ENCODE measurements at regions not wholly inside any gene's neighbourhood (a gene's known extent, or its start where the extent isn't known, plus 50 kb on each side); places are given as distances from the start of the nearest gene placed in this dataset.

DNA sequence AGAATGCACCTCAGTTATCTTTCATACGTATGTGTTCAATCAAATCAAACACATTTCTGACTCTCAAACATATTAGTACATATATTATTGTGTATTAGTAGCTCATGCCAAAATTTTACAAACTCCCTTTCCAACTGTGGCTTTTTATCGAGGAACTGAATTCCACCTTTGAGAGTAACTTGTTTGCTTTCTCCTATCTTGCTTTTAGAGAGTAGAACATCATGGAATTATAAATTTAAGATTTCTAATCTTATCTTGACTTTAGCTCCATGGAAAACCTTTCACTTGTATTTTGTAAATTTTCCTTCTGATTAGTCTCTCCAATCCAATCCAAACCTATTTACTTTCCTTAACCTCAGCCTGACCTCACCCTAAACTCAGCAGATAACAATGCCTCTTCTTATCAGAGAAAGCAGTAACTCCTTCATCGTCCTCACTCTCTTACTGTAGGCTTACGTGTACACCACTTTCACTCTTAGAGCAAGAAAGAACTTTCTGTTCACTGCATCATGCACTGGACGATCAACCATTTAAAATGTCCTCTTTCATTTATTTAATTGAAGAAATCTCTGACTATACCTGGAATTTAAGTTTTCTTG is 164.5 kb downstream of the TMTC3 start:
- TF ChIP-seq POLR2A (IDR thresholded peaks at IDR 0.05) (no peak), CTCF (IDR thresholded peaks at IDR 0.05) (no peak), POLR2AphosphoS5 (IDR thresholded peaks at IDR 0.05) (no peak)

All from upper lobe of left lung (tissue), 4 donors.